NCI-H2029 treated with DMSO at 0.1 percent for 48 hours (cell line): ENCODE measurements at regions not wholly inside any gene's neighbourhood (a gene's known extent, or its start where the extent isn't known, plus 50 kb on each side); places are given as distances from the start of the nearest gene placed in this dataset.

ENCODE experiments used
- DNase-seq: peaks from one replicate; lab custom pipeline; 2025; lab: John Stamatoyannopoulos, UW

DNA sequence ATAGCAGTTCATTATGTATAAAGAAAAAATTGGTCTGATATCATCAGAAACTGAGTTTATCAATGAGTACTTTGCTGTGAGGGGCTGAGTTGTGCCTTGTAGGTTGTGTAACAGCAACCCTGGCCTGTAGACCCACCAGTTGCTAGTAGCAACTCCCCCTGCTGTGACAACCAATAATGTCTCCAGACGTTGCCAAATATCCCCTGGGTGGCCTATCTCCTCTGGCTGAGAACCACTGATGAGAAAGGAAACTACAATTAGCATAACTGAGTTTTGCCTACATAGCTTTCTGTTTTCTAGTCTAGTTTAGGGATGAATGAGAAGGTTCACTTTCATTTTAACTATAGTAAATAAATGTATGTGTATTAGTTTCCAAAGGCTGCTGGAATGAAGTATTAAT lies 234.1 kb downstream of the CPE start:
- no peak for DNase-seq

DNA sequence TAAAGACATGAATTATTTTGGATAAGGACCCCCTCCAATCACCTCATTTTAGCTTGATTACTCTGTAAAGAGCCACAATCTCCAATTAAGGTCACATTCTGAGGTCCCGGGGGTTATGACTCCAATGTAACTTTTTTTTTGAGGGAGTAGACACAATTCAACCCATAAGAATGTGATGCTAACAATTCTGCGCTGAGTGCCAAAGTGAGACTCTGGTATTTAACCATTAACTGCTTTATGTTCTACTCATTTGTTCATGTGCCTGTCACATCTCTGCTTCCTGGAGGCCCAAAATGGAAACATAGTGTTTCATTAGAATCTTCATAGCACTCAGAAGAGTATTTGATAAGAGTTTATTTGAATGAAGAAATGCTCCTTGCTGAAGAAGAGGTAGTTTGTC lies 234.8 kb downstream of the CPE start:
- no peak for DNase-seq

DNA sequence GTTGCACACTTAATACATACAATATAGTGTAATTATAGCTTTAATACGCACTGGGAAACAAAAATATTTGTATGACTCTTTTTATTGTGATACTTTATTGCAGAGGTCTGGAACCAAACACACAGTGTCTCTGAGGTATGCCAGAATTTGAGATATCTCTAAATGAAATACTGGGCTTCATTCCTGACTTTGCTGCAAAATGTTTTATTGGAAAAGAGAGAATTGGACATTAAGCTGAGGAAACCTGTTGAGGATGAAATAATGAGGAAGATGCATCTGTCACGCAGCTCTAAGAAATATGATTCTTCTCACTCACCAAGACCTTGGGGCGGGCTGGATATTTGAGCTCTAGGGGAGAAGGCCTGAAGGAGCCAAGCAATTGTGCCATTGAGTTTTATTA lies 242.1 kb downstream of the CPE start:
- no peak for DNase-seq

DNA sequence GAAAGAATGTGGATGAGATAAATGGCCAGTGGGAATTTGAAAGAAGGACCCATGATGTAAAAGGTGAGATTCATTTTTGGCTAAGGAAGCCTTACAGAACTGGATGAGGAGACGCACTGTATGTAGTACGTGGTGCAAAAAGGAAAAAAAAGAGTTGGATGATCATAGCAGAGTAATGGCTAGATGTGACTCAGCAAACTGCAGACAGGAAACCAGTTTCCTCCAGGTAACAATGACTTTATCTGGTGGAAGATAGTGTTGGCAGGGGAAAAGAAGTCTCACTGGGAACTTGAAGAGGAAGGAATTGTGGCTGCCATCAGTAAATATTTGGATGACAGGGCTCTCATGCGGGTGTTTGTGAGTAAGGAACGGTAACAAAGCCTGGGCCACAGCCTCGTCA lies 243.2 kb downstream of the CPE start:
- no peak for DNase-seq

DNA sequence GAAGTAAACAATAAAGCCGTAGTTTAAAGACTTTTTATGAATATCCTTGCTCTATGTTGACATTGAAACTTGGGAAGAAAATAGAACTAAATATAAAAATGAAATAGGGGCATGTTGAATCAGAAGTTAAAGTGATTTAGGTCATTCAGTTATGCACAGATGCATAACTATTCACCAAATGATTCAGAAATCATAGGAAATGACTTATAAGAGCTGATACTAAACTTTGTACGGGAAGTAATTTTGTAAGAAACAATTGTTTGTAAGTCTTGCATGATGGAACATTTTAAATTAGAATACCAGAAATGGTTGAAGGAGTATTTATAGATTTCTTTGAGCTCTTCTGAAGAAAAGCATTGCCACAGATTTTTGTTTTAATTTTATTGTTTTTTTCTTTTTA lies 246.5 kb downstream of the CPE start:
- DNase-seq, result no peak

DNA sequence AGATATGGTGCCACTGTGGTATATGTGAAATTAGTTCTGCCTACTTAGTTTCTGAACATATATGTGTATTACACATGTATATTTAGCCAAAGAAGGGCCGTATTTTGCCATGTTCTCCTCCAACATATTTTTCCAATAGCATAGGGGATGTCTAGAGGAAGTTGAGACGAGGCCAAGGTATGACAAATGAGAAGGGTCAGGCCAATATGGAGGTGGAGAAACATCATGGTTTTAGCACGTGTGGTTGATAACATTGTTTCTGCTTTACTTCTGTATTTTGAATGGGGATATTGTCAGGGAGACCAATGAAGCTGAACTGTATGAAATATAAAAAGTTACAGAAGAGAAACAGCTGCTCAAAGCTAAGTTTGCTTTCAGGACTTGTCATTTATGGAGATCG lies 246.7 kb upstream of the TLL1 start:
- DNase-seq, result no peak

DNA sequence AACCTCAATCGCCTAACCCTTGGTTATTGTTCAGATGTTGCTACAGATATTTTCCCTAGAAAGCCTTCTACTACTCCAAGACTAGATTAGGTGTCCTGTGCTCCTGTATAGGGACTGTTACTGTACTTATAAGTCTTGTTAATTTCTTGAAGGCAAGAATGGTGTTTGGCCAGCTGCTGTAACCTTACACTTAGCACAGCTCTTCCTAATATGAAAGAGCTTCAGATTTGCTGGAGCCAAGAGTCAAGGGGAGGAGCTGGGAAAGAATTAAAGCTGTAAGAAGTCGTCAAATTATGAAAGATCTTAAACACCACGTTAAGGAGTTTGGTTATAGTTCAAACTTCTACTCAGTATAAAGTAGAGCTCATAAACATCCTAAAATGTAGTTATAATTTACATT lies 245.9 kb upstream of the TLL1 start:
- DNase-seq, result no peak

DNA sequence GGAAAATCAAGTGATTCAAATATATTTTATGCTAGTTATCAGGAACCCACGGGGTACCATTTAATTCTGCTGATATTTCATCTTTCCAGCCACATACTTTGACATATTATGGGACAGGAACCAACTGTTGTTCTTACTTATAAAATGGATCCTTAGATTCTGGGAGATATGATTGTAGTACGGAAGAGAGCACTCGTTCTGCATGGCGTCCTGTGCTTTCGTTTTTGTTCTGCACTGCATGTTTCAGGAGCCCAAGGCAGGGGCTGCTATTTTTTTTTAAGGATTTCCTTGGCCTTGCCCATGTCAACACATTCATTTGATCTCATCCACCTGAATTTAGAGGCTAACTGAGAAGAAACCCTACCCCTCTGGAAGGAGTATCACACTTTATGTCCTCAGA lies 245.5 kb upstream of the TLL1 start:
- peak; percentile 34 for DNase-seq

DNA sequence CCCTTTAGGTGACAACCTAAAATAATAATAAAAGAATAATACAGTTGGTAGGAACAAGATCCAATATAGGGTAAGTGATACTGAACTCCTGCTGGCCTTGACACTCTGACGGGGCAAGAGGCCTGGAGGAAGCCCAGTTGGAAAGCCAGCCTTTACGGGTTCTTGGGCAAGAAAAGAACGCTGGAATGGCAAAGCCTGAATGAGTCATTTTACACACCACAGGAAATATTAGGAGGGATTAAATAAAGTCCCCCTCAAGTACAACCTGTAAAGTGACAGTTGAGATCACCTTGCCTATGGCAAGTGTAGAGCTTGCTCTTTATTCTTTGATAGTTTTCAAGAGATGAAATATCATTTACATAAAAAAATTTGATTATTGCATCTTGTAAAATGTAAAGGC lies 244.5 kb upstream of the TLL1 start:
- no peak for DNase-seq

DNA sequence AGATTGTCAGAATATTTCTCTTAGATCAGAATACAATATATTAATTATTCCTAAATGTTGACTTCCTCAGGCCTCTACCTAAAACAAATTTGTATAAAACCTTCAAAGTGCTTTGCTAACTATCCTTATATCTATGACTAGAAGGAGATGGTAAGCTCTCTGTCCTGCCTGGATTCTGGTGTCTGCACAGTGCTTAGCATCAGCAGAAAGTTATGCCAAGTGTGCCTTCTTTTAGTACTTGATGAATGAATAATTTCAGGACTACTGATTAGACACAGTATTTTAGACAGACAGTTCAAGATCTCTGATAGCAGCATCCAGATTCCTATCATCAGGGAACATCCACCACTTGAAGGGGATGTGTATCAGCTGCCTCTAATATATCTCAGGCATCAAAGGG lies 242.4 kb upstream of the TLL1 start:
- no peak for DNase-seq

DNA sequence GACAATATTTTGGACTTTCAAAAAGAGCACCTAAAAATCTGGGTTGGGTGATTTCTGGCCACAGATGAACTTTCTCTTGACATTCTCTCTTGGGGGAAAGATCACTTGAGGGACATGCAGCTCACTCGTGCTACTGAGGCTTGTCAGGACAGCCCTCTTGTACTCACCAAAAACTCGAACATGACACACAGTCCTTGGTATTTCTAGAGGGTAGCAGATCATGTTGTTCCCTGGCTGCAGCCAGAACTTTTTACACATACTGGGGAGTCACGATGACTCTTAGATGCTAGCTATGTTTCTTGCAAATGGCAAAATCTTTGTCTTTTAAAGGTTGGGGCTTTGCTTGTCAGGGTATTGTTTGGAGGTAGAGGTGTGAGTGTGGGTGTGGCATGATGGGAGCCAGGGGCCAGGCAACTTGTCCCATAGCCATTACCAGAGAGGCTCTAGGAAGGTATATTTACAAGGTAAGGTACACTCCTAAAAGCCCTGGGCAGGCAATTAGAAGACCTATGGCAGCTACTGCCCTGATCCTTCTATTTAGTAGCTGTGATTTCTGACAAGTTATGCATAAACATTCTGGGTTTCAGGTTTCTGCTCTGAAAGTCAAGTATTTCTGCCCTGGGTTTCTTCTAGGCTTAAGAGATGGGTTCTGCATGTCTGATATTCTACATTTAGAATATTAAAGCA lies 241.7 kb upstream of the TLL1 start:
- peak; percentile 66 for DNase-seq

DNA sequence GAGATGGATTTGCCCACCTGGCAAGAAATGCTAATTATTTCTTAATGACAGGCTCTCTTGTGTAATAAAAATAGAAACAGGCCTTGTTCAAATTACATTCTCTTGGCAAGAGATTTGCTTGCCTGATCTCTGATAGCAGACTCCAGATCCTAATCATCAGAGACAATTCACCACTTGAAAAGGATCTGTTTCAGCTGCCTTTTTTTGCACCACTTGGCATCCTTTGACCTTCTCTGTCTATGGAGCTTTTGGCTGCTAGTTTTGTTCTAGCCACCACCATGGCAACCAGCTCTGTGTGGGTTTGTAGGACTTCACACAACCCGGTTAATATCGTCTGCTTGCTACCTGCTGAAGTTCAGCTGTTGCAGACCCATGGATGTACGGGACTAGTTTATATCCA lies 241.1 kb upstream of the TLL1 start:
- DNase-seq, result peak; percentile 78

DNA sequence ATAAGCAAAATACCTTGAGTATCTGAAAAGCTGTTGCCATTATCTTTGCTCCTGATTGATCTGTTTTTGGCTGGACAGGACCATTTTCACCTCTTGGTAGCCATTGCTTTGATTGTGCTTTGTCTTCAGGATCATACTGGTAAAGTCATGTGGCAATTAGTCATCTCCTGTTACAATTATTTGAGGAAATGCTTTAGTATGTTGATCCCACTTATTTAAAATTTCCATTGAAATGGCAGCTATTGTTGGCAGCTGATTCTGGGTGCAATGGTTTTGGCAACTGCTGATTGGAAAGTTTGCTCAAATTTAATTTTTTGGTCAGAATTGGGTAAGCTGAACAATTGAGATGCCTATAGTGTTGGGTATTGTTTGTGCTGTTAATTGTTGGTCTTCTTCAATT lies 238.3 kb upstream of the TLL1 start:
- DNase-seq, result no peak

DNA sequence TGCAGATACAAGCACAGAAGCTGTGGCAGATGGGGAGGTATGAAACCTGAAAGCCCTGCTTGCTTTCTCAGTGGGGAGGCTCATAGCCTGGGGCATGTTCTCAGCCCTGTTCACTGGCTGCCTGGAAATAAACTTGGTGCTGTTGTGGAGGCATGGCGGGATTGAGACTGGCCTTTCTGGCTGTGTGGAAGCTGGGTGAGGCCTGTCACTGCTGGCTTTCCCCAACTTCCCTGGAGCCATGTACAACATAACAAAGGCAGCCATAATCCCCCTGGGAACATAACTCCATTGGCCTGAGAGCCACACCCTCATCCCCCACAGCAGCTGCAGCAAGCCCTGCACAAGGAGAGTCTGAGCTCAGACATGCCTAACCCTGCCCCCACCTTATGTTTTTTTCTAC lies 237.7 kb upstream of the TLL1 start:
- no peak for DNase-seq

DNA sequence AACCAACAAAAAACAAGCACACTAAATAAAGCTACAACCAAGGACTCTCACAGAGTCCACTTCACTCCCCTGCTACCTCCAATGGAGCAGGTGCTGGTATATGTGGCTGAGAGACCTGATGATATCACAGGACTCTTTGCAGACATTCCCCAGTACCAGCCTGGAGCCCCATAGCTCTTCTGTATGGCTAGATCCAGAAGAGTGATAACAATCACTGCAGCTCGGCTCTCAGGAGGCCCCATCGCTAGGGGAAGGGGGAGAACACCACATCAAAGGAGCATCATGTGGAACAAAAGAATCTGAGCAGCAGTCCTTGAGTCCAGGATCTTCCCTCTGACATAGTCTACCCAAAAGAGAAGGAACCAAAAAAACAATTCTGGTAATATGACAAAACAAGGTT lies 237.1 kb upstream of the TLL1 start:
- no peak for DNase-seq

DNA sequence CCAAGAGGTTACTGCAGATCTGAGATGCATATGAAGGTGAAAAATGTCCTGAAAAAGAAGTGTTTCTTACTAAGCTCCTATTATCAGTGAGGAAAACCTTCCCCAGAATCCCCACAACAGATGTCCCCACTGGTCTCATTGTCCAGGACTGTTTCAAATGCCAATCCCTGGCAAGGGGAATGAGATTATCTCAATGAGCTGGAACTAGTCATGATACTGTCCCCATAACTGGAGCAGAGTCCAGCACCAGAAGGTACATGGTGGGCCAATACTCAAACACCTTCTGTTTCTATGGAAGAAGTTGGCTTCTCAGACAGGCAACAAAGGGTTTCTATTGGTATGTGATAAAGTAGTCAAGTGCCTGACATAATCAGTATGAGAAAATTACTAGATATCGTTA lies 221.1 kb upstream of the TLL1 start:
- DNase-seq, result no peak

DNA sequence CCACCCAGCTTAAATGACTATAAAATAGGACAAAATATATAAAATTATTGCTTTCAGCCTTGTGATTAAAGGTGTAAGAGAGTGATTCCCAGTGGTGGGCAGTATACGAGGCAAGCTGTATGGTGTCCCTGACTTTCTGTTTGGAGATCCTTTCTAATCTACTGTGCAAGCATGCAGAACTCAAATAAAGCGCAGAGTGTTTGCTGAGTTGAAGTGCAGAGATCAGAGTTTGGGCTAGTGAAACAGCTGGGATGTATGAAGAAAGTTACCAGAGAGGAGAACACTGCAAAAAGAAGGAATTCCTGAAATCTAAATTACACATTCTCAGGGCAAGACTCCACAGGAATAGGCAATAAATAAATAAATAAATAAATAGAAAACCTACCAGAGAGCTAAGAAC lies 218.5 kb upstream of the TLL1 start:
- DNase-seq, result no peak

DNA sequence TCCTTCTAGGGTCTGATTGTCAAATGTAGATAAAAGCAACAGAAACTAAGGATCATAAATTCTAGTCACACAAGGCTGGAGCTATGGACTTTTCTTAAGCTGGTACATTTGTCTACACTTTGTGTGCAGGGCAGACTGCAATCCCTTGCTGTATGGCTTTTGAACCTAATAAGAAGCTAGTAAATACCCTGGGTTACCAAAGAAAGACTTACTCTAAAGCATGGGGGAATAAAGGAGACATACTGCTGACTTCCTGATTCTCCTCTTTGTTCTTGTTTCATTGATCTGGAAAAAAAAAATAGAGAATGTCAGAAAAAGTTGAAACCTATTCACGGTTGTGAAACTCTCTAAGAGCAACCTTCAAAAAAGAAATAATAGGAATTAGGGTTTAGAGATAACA lies 216.6 kb upstream of the TLL1 start:
- no peak for DNase-seq

DNA sequence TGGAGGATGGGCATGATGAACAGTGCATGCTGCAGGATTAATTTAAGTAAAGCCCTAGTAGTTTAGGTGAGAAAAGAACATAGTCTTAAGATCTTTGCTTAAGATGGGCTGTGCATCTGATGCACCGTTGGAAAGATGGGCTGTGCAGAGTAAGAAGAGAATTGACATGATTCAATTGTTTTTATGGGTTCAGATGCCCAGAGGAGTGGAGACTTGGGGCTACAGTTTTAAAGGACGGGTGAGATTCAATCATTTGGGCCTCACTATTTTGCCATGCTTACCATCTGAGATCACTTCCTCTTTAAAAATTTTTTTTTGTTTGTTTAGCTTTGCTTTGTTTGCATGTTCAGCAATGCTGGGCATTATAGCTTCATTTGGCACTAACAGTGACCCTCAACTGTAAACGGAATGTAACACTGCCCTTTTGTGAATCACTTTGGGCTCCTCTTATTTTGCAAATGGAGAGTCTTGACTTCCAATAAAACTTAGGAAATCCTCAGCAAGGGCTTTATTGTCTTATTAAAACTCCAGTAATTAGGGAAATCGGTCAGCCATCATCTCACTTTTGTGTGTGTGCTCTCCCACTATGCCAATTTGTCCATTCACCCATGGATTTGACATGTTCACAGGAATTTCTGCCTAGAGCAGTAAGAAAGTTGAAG lies 216.1 kb upstream of the TLL1 start:
- no peak for DNase-seq

DNA sequence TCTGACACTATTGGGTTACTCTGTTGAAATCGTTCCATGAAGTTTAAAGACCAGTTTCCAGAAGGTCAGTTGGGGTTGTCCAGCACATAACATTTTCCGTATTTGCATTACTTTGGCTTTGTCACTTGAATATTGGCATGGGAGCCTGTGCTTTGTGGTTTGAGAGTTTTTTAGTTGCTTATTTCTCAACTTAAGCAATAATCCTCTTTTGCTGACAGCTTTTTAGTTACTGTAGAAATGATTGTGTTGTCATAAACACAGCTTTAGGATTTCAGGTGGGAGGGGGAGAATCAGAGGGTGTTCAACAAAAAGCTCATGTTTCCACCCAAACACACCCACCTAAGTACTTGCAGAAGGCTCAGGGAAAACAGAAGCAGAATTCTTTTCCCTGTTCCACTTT lies 210.7 kb upstream of the TLL1 start:
- no peak for DNase-seq

DNA sequence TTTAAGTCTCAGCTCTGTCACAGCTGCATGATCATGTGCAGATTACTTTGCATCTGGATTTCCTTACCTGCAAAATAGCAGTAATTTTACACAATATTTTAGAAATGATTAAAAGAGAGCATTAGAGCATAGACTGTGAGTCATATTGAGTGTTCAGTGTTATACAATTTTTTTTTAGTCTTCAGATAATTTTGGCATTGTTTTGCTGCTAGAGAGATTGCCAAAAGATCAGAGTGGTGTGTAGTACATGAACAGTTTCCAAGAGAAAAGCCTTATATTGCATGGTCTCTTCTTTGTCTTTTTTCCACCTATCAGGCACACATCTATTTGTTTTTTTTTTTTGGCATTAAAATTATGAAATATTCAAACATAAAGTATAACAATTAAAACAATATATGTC lies 209.6 kb upstream of the TLL1 start:
- DNase-seq, result no peak

DNA sequence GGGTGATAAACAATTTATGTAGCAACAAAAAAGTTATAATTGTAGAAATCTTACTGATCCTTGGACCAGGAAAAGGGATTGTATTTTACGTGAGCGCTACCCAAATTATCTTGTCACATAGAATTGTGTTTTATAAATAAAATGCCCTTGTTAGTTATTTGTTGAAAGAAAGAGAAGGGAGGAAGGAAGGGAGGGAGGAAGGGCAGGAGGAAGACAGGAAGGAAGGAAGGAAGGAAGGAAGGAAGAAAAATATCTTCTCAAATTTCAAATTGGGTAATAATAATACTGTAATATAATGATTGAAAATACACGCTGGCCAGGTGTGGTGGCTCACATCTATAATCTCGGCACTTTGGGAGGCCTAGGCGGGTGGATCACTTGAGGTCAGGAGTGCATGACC lies 206.2 kb upstream of the TLL1 start:
- no peak for DNase-seq

DNA sequence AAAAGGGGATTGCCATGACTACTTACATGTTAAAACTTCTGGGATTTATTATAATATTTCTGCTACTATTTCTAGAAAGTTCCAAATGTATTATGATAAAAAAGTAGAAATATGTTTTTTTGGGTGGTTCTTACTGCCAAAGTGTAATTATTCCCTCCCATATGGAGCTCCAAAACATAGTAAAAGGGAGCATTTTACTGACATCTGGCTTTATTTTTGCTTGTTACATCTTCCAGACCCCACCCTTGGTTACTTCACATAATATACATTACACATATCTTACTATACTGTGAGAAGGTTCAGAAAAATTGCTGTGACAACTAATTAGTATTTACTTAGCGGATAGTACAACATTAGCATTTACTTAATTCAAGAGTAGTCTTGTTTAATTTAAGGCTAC lies 205.1 kb upstream of the TLL1 start:
- no peak for DNase-seq

DNA sequence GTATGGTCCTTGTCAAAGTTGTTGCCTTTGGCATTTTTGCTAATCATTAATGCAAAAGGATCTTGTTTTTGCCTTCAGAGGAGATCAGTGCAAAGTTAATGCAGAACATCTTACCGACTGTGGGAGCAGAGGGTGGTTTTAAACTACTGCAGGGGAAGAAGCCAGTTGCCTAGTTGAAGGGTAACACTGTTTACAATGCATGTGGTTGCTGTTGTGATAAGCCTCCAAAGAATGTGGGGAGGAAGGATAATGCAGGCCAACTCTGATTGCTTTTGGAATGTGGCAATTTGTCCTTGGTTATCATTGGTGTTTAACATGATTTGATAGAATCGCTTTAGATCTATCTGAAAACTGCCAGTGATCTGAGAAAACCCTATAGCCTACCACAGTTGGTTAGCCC lies 204.3 kb upstream of the TLL1 start:
- DNase-seq, result no peak
